HEK293 (cell line): ENCODE measurements at regions not wholly inside any gene's neighbourhood (a gene's known extent, or its start where the extent isn't known, plus 50 kb on each side); places are given as distances from the start of the nearest gene placed in this dataset.

Experiments
- CTCF ChIA-PET: fragments of 350-600 bp; formaldehyde crosslinking; extraction: SDS; loops from one replicate; lab custom pipeline; 2021; ENCODE audit warnings: antibody characterized with exemption; lab: Yijun Ruan, JAX
- POLR2A ChIA-PET: fragments of 300-600 bp; formaldehyde crosslinking; extraction: SDS; loops from one replicate; lab custom pipeline; 2020; ENCODE audit warnings: antibody characterized with exemption, inconsistent platforms; lab: Yijun Ruan, JAX
- H3K27ac ChIP-seq: fragments of 200-500 bp; sonication (Bioruptor generic); 2 replicates; pipeline ENCODE4 v1.5.1; 2014; ENCODE audit warnings: low read depth, low read length, control low read depth, inconsistent platforms; ENCODE audit errors: extremely low read depth
- H3K36me3 ChIP-seq, 2 experiments: fragments of 200-500 bp in 1 of 2; sonication (Bioruptor generic) in 1 of 2; 1 replicate in 1 of 2; 2 replicates in 1 of 2; pipeline ENCODE4 v1.5.1; 2014 to 2017; ENCODE audit warnings: inconsistent platforms in 2 of 2, low read length in 2 of 2; ENCODE audit not compliant: control insufficient read depth in 2 of 2, insufficient read depth in 1 of 2
- H3K4me1 ChIP-seq: fragments of 200-500 bp; sonication (Bioruptor generic); 2 replicates; pipeline ENCODE4 v1.5.1; 2014; ENCODE audit warnings: mild to moderate bottlenecking, low read length, inconsistent platforms; ENCODE audit not compliant: control insufficient read depth, insufficient read depth
- H3K4me3 ChIP-seq: 2 replicates; pipeline ENCODE4 v1.5.1; 2011; ENCODE audit warnings: low read depth, mild to moderate bottlenecking, control low read depth, low read length, moderate library complexity
- H3K9me3 ChIP-seq: fragments of 200-500 bp; sonication (Bioruptor generic); 2 replicates; pipeline ENCODE4 v1.5.1; 2014; ENCODE audit warnings: low read depth, low read length, inconsistent platforms; ENCODE audit not compliant: control insufficient read depth, insufficient read depth
- GLIS1 ChIP-seq: fragments of 450-650 bp; formaldehyde crosslinking; IDR thresholded peaks from 2 replicates; pipeline ENCODE4 v1.5.1; 2016; ENCODE audit warnings: missing biosample characterization, missing genetic modification characterization
- SCRT1 ChIP-seq: fragments of 450-650 bp; formaldehyde crosslinking; IDR thresholded peaks from 2 replicates; pipeline ENCODE4 v1.5.1; 2016; ENCODE audit warnings: missing biosample characterization, missing genetic modification characterization, borderline replicate concordance
- SP7 ChIP-seq: fragments of 450-650 bp; formaldehyde crosslinking; IDR thresholded peaks from 2 replicates; pipeline ENCODE4 v1.5.1; 2016; ENCODE audit warnings: missing biosample characterization, missing genetic modification characterization
- ZBTB8A ChIP-seq: fragments of 450-650 bp; formaldehyde crosslinking; IDR thresholded peaks from 2 replicates; pipeline ENCODE4 v1.5.1; 2016; ENCODE audit warnings: missing biosample characterization, missing genetic modification characterization
- ZEB2 ChIP-seq: fragments of 450-650 bp; formaldehyde crosslinking; IDR thresholded peaks from 2 replicates; pipeline ENCODE4 v1.5.1; 2016; ENCODE audit warnings: missing biosample characterization, missing genetic modification characterization
- ZNF16 ChIP-seq: fragments of 450-650 bp; formaldehyde crosslinking; IDR thresholded peaks from 2 replicates; pipeline ENCODE4 v1.5.1; 2016; ENCODE audit warnings: low read depth, missing biosample characterization, missing genetic modification characterization
- ZNF175 ChIP-seq: fragments of 450-650 bp; formaldehyde crosslinking; IDR thresholded peaks from 2 replicates; pipeline ENCODE4 v1.5.1; 2016; ENCODE audit warnings: missing biosample characterization, missing genetic modification characterization
- ZNF211 ChIP-seq: fragments of 450-650 bp; formaldehyde crosslinking; IDR thresholded peaks from 2 replicates; pipeline ENCODE4 v1.5.1; 2016; ENCODE audit warnings: low read depth, missing biosample characterization, missing genetic modification characterization
- ZNF335 ChIP-seq: fragments of 450-650 bp; formaldehyde crosslinking; conservative IDR thresholded peaks from 2 replicates; pipeline ENCODE4 v1.5.1; 2016; ENCODE audit warnings: missing biosample characterization, missing genetic modification characterization
- ZNF391 ChIP-seq: fragments of 450-650 bp; formaldehyde crosslinking; IDR thresholded peaks from 2 replicates; pipeline ENCODE4 v1.5.1; 2016; ENCODE audit warnings: low read depth, missing biosample characterization, missing genetic modification characterization, borderline replicate concordance
- ZNF394 ChIP-seq: fragments of 450-650 bp; formaldehyde crosslinking; IDR thresholded peaks from 2 replicates; pipeline ENCODE4 v1.5.1; 2016; ENCODE audit warnings: missing biosample characterization, missing genetic modification characterization, mild to moderate bottlenecking, moderate library complexity, borderline replicate concordance
- ZNF416 ChIP-seq: fragments of 450-650 bp; formaldehyde crosslinking; IDR thresholded peaks from 2 replicates; pipeline ENCODE4 v1.5.1; 2016; ENCODE audit warnings: missing biosample characterization, missing genetic modification characterization
- ZNF473 ChIP-seq: fragments of 450-650 bp; formaldehyde crosslinking; IDR thresholded peaks from 2 replicates; pipeline ENCODE4 v1.5.1; 2017; ENCODE audit warnings: missing biosample characterization, missing genetic modification characterization
- ZNF48 ChIP-seq: fragments of 450-650 bp; formaldehyde crosslinking; IDR thresholded peaks from 2 replicates; pipeline ENCODE4 v1.5.1; 2016; ENCODE audit warnings: missing biosample characterization, missing genetic modification characterization
- ZNF521 ChIP-seq: fragments of 450-650 bp; formaldehyde crosslinking; IDR thresholded peaks from 2 replicates; pipeline ENCODE4 v1.5.1; 2017; ENCODE audit warnings: missing biosample characterization, mild to moderate bottlenecking, missing genetic modification characterization
- ZNF561 ChIP-seq: fragments of 450-650 bp; IDR thresholded peaks from 2 replicates; pipeline ENCODE4 v1.5.1; 2018; ENCODE audit warnings: missing biosample characterization, missing genetic modification characterization, borderline replicate concordance
- ZNF600 ChIP-seq: fragments of 450-650 bp; formaldehyde crosslinking; IDR thresholded peaks from 2 replicates; pipeline ENCODE4 v1.5.1; 2016; ENCODE audit warnings: missing biosample characterization, missing genetic modification characterization
- ZNF654 ChIP-seq: fragments of 450-650 bp; formaldehyde crosslinking; IDR thresholded peaks from 2 replicates; pipeline ENCODE4 v1.5.1; 2016; ENCODE audit warnings: low read depth, missing biosample characterization, missing genetic modification characterization
- ZNF660 ChIP-seq: fragments of 450-650 bp; IDR thresholded peaks from 2 replicates; pipeline ENCODE4 v1.5.1; 2018; ENCODE audit warnings: missing biosample characterization, mild to moderate bottlenecking, missing genetic modification characterization
- ZNF670 ChIP-seq: fragments of 450-650 bp; formaldehyde crosslinking; IDR thresholded peaks from 2 replicates; pipeline ENCODE4 v1.5.1; 2016; ENCODE audit warnings: missing biosample characterization, missing genetic modification characterization, low read depth
- ZNF76 ChIP-seq: fragments of 450-650 bp; formaldehyde crosslinking; IDR thresholded peaks from 2 replicates; pipeline ENCODE4; 2016; ENCODE audit warnings: low read depth, missing biosample characterization, missing genetic modification characterization, borderline replicate concordance
- ZNF830 ChIP-seq: fragments of 450-650 bp; IDR thresholded peaks from 2 replicates; pipeline ENCODE4 v1.5.0; 2018; ENCODE audit warnings: missing biosample characterization, missing genetic modification characterization, low read depth, mild to moderate bottlenecking, moderate library complexity
- ZSCAN30 ChIP-seq: fragments of 450-650 bp; IDR thresholded peaks from 2 replicates; pipeline ENCODE4 v1.5.1; 2018; ENCODE audit warnings: missing biosample characterization, mild to moderate bottlenecking, missing genetic modification characterization, moderate library complexity
- ZXDB ChIP-seq: fragments of 450-650 bp; formaldehyde crosslinking; IDR thresholded peaks from 2 replicates; pipeline ENCODE4 v1.5.1; 2016; ENCODE audit warnings: missing biosample characterization, missing genetic modification characterization
- TF ChIP-seq, protein P1 (sequence below): fragments of 450-650 bp; formaldehyde crosslinking; IDR thresholded peaks from 2 replicates; pipeline ENCODE4 v1.5.1; 2016; ENCODE audit warnings: missing biosample characterization, missing genetic modification characterization
- TF ChIP-seq, protein P2 (sequence below): fragments of 450-650 bp; formaldehyde crosslinking; IDR thresholded peaks from 2 replicates; pipeline ENCODE4 v1.5.1; 2016; ENCODE audit warnings: missing biosample characterization, missing genetic modification characterization
- TF ChIP-seq, protein P3 (sequence below): fragments of 450-650 bp; formaldehyde crosslinking; IDR thresholded peaks from 2 replicates; pipeline ENCODE4 v1.5.1; 2016; ENCODE audit warnings: missing biosample characterization, missing genetic modification characterization
- TF ChIP-seq, protein P4 (sequence below): fragments of 450-650 bp; formaldehyde crosslinking; IDR thresholded peaks from 2 replicates; pipeline ENCODE4 v1.5.1; 2017; ENCODE audit warnings: missing biosample characterization, missing genetic modification characterization
- TF ChIP-seq, protein P5 (sequence below): fragments of 450-650 bp; formaldehyde crosslinking; IDR thresholded peaks from 2 replicates; pipeline ENCODE4 v1.5.1; 2016; ENCODE audit warnings: missing biosample characterization, missing genetic modification characterization

DNA sequence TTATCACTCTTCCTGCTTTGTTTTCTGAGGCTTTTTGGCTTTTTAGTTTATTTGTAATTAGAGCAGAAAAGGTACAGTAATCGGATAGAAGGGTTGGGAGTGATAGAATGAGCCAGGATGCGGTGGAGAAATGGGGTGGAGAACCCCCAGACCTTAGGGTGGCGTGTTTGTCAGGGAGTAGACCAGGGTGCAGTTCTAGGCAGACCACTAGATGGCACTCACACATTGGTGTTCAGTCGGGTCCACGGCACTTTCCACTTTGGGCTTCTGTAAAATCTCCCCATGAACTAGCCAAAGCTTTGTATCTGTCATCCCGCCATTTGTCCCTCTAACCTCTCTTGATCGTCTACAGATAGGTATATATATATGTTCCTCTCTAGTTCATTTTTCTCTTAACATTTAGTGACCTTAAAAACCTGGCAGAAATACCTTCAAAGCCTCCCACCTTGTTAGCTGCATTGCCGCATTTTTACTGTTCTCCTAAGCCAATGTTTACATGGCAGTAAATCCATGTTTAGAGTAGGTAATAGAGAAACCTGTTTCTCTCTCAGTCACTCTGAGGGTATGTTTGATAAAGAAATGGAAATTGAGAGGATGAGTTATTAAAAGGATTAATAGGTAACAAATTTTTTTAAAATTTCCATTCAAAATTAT is 154.9 kb downstream of the TM9SF2 start:
- ChIA-PET POLR2A (interaction anchor here (1.0 to 1.4 kb wide), 2 partner anchors 10 to 325 kb away, joined by 3 to 4 read pairs; partner anchors contain the start of gene ZIC2), CTCF (interaction anchor here (0.6 to 4.0 kb wide), 35 partner anchors 10 to 1472 kb away, joined by 3 to 15 read pairs (median 3); partner anchors contain the start of gene ZIC2)
- Histone ChIP-seq H3K4me3 (no peak overlapping the region), H3K27ac (no peak overlapping the region), H3K4me1 (peaks cover 7% of the 10 kb centered on the region; the same call in 1 of the 2 replicates), H3K9me3 (no peaks in the 10 kb centered on the region), H3K36me3 (no peaks in the 10 kb centered on the region)
- TF ChIP-seq GLIS1 (tag by site-specific recombination) (no peak), ZNF16 (tag by site-specific recombination) (no peak), ZNF48 (no peak), ZNF416 (no peak), ZNF660 (tag by site-specific recombination) (peak; percentile 56; the same call in 1 of the 2 replicates), ZNF211 (tag by site-specific recombination) (no peak), ZBTB8A (tag by site-specific recombination) (peak; percentile 27; the same call in 1 of the 2 replicates), ZNF76 (tag by site-specific recombination) (no peak), ZSCAN30 (tag by site-specific recombination) (no peak), ZNF175 (no peak), ZEB2 (tag by site-specific recombination) (peak; percentile 32; the same call in 1 of the 2 replicates), SCRT1 (tag by site-specific recombination) (peak; percentile 30; the same call in 1 of the 2 replicates), ZNF521 (tag by site-specific recombination) (no peak), ZNF600 (tag by site-specific recombination) (no peak), ZNF670 (tag by site-specific recombination) (no peak), ZNF391 (tag by site-specific recombination) (no peak), ZNF830 (tag by site-specific recombination) (no peak), ZNF473 (no peak), ZNF561 (tag by site-specific recombination) (no peak), ZXDB (tag by site-specific recombination) (no peak), ZNF654 (tag by site-specific recombination) (peak; percentile 93), SP7 (tag by site-specific recombination) (peak; percentile 41; the same call in 1 of the 2 replicates), ZNF394 (tag by site-specific recombination) (0 out of 2 replicates have a peak, but pooled peaks have one; percentile 21), ZNF335 (tag by site-specific recombination) (peak; percentile 39)
- TF ChIP-seq, protein P1, sequence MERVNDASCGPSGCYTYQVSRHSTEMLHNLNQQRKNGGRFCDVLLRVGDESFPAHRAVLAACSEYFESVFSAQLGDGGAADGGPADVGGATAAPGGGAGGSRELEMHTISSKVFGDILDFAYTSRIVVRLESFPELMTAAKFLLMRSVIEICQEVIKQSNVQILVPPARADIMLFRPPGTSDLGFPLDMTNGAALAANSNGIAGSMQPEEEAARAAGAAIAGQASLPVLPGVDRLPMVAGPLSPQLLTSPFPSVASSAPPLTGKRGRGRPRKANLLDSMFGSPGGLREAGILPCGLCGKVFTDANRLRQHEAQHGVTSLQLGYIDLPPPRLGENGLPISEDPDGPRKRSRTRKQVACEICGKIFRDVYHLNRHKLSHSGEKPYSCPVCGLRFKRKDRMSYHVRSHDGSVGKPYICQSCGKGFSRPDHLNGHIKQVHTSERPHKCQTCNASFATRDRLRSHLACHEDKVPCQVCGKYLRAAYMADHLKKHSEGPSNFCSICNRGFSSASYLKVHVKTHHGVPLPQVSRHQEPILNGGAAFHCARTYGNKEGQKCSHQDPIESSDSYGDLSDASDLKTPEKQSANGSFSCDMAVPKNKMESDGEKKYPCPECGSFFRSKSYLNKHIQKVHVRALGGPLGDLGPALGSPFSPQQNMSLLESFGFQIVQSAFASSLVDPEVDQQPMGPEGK (tag by site-specific recombination) = peak; percentile 57
- TF ChIP-seq, protein P2, sequence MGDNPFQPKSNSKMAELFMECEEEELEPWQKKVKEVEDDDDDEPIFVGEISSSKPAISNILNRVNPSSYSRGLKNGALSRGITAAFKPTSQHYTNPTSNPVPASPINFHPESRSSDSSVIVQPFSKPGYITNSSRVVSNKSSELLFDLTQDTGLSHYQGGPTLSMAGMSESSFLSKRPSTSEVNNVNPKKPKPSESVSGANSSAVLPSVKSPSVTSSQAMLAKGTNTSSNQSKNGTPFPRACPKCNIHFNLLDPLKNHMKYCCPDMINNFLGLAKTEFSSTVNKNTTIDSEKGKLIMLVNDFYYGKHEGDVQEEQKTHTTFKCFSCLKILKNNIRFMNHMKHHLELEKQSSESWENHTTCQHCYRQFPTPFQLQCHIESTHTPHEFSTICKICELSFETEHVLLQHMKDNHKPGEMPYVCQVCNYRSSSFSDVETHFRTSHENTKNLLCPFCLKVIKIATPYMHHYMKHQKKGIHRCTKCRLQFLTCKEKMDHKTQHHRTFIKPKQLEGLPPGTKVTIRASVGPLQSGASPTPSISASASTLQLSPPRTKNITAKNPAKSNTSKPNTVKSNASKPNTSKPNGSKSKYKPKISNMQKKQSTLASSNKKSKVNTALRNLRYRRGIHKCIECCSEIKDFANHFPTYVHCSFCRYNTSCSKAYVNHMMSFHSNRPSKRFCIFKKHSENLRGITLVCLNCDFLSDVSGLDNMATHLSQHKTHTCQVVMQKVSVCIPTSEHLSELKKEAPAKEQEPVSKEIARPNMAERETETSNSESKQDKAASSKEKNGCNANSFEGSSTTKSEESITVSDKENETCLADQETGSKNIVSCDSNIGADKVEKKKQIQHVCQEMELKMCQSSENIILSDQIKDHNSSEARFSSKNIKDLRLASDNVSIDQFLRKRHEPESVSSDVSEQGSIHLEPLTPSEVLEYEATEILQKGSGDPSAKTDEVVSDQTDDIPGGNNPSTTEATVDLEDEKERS = no peak
- TF ChIP-seq, protein P3, sequence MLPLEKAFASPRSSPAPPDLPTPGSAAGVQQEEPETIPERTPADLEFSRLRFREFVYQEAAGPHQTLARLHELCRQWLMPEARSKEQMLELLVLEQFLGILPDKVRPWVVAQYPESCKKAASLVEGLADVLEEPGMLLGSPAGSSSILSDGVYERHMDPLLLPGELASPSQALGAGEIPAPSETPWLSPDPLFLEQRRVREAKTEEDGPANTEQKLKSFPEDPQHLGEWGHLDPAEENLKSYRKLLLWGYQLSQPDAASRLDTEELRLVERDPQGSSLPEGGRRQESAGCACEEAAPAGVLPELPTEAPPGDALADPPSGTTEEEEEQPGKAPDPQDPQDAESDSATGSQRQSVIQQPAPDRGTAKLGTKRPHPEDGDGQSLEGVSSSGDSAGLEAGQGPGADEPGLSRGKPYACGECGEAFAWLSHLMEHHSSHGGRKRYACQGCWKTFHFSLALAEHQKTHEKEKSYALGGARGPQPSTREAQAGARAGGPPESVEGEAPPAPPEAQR (tag by site-specific recombination) = no peak
- TF ChIP-seq, protein P4, sequence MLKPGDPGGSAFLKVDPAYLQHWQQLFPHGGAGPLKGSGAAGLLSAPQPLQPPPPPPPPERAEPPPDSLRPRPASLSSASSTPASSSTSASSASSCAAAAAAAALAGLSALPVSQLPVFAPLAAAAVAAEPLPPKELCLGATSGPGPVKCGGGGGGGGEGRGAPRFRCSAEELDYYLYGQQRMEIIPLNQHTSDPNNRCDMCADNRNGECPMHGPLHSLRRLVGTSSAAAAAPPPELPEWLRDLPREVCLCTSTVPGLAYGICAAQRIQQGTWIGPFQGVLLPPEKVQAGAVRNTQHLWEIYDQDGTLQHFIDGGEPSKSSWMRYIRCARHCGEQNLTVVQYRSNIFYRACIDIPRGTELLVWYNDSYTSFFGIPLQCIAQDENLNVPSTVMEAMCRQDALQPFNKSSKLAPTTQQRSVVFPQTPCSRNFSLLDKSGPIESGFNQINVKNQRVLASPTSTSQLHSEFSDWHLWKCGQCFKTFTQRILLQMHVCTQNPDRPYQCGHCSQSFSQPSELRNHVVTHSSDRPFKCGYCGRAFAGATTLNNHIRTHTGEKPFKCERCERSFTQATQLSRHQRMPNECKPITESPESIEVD (tag by site-specific recombination) = peak; percentile 86
- TF ChIP-seq, protein P5, sequence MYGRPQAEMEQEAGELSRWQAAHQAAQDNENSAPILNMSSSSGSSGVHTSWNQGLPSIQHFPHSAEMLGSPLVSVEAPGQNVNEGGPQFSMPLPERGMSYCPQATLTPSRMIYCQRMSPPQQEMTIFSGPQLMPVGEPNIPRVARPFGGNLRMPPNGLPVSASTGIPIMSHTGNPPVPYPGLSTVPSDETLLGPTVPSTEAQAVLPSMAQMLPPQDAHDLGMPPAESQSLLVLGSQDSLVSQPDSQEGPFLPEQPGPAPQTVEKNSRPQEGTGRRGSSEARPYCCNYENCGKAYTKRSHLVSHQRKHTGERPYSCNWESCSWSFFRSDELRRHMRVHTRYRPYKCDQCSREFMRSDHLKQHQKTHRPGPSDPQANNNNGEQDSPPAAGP (tag by site-specific recombination) = no peak
